ENCODE measurements at regions not wholly inside any gene's neighbourhood (a gene's known extent, or its start where the extent isn't known, plus 50 kb on each side); places are given as distances from the start of the nearest gene placed in this dataset.

- Mint-ChIP-seq H3K27me3 (peaks cover 16% of the 10 kb centered on the region), H3K9me3 (no peaks in the 10 kb centered on the region), H3K4me3 (no peak overlapping the region), H3K27ac (ENCODE audit: low read depth) (no peak overlapping the region), H3K36me3 (ENCODE audit: insufficient read depth) (no peaks in the 10 kb centered on the region), H3K4me1 (no peaks in the 10 kb centered on the region)
- ATAC-seq (replicated peaks; ENCODE audit: extremely low read depth, poor library complexity, severe bottlenecking) (no peak), DNase-seq (ENCODE audit: low spot score in 2 of 2) (no peak)
Measured at GRCh38 chr4:17373666-17374065, 138.2 kb downstream of the QDPR start.

- H3K9me3 Mint-ChIP-seq = no peaks in the 10 kb centered on the region
- no peak for DNase-seq (ENCODE audit: low spot score in 2 of 2)
Measured at GRCh38 chr4:17370818-17371217, 141.1 kb downstream of the QDPR start.

GRCh38 chr4:17368408-17368807 is 143.5 kb downstream of the QDPR start:
- Mint-ChIP-seq H3K27ac (ENCODE audit: low read depth) (no peak overlapping the region), H3K4me1 (no peaks in the 10 kb centered on the region), H3K27me3 (peaks cover 28% of the 10 kb centered on the region), H3K9me3 (no peaks in the 10 kb centered on the region), H3K36me3 (ENCODE audit: insufficient read depth) (no peaks in the 10 kb centered on the region), H3K4me3 (no peak overlapping the region)
- ATAC-seq (replicated peaks; ENCODE audit: extremely low read depth, poor library complexity, severe bottlenecking) (no peak), DNase-seq (ENCODE audit: low spot score in 2 of 2) (no peak)

More at GRCh38 chr4:17370818-17371217, 141.1 kb downstream of the QDPR start:
- Mint-ChIP-seq H3K4me1 (no peaks in the 10 kb centered on the region), H3K27me3 (peaks cover 16% of the 10 kb centered on the region), H3K27ac (ENCODE audit: low read depth) (no peak overlapping the region), H3K36me3 (ENCODE audit: insufficient read depth) (no peaks in the 10 kb centered on the region), H3K4me3 (no peak overlapping the region)
- no peak for ATAC-seq (replicated peaks; ENCODE audit: extremely low read depth, poor library complexity, severe bottlenecking)

GRCh38 chr4:17367201-17367600 is 144.7 kb downstream of the QDPR start:
- Mint-ChIP-seq H3K4me1 (no peaks in the 10 kb centered on the region), H3K4me3 (no peak overlapping the region), H3K27me3 (peaks cover 38% of the 10 kb centered on the region), H3K27ac (ENCODE audit: low read depth) (no peak overlapping the region), H3K9me3 (no peaks in the 10 kb centered on the region), H3K36me3 (ENCODE audit: insufficient read depth) (no peaks in the 10 kb centered on the region)
- DNase-seq (ENCODE audit: low spot score in 2 of 2) (no peak), ATAC-seq (replicated peaks; ENCODE audit: extremely low read depth, poor library complexity, severe bottlenecking) (no peak)

GRCh38 chr4:17366496-17366895 is 145.4 kb downstream of the QDPR start:
- H3K27ac Mint-ChIP-seq (ENCODE audit: low read depth) = no peak overlapping the region
- no peaks in the 10 kb centered on the region for H3K4me1 Mint-ChIP-seq
- H3K36me3 Mint-ChIP-seq (ENCODE audit: insufficient read depth) = no peaks in the 10 kb centered on the region
- ATAC-seq (replicated peaks; ENCODE audit: extremely low read depth, poor library complexity, severe bottlenecking) (no peak), DNase-seq (ENCODE audit: low spot score in 2 of 2) (no peak)
- H3K4me3 Mint-ChIP-seq = no peak overlapping the region
- no peaks in the 10 kb centered on the region for H3K9me3 Mint-ChIP-seq
- H3K27me3 Mint-ChIP-seq = peaks cover 46% of the 10 kb centered on the region

- Mint-ChIP-seq H3K27ac (ENCODE audit: low read depth) (no peak overlapping the region), H3K9me3 (no peaks in the 10 kb centered on the region), H3K36me3 (ENCODE audit: insufficient read depth) (no peaks in the 10 kb centered on the region), H3K4me1 (no peaks in the 10 kb centered on the region), H3K4me3 (no peak overlapping the region), H3K27me3 (peaks cover 45% of the 10 kb centered on the region)
- ATAC-seq (replicated peaks; ENCODE audit: extremely low read depth, poor library complexity, severe bottlenecking) = no peak
- no peak for DNase-seq (ENCODE audit: low spot score in 2 of 2)
Measured at GRCh38 chr4:17362430-17362829, 149.5 kb downstream of the QDPR start.

- H3K27ac Mint-ChIP-seq (ENCODE audit: low read depth) = no peak overlapping the region
- no peaks in the 10 kb centered on the region for H3K4me1 Mint-ChIP-seq
- peaks cover 35% of the 10 kb centered on the region for H3K27me3 Mint-ChIP-seq
- no peak for DNase-seq (ENCODE audit: low spot score in 2 of 2)
- H3K36me3 Mint-ChIP-seq (ENCODE audit: insufficient read depth) = no peaks in the 10 kb centered on the region
- no peaks in the 10 kb centered on the region for H3K9me3 Mint-ChIP-seq
- ATAC-seq (replicated peaks; ENCODE audit: extremely low read depth, poor library complexity, severe bottlenecking) = no peak
- H3K4me3 Mint-ChIP-seq = no peak overlapping the region
Measured at GRCh38 chr4:17358241-17358640, 153.6 kb downstream of the QDPR start.

- Mint-ChIP-seq H3K9me3 (no peaks in the 10 kb centered on the region), H3K4me3 (no peak overlapping the region), H3K36me3 (ENCODE audit: insufficient read depth) (no peaks in the 10 kb centered on the region), H3K27ac (ENCODE audit: low read depth) (no peak overlapping the region), H3K27me3 (peaks cover 23% of the 10 kb centered on the region), H3K4me1 (no peaks in the 10 kb centered on the region)
- DNase-seq (ENCODE audit: low spot score in 2 of 2) = no peak
- ATAC-seq (replicated peaks; ENCODE audit: extremely low read depth, poor library complexity, severe bottlenecking) = no peak
Measured at GRCh38 chr4:17356926-17357325, 155.0 kb downstream of the QDPR start.

GRCh38 chr4:17352357-17352756 is 159.5 kb downstream of the QDPR start:
- Mint-ChIP-seq H3K27ac (ENCODE audit: low read depth) (no peak overlapping the region), H3K4me3 (no peak overlapping the region), H3K36me3 (ENCODE audit: insufficient read depth) (no peaks in the 10 kb centered on the region), H3K4me1 (no peaks in the 10 kb centered on the region), H3K27me3 (peaks cover 17% of the 10 kb centered on the region), H3K9me3 (no peaks in the 10 kb centered on the region)
- DNase-seq (ENCODE audit: low spot score in 2 of 2) (no peak), ATAC-seq (replicated peaks; ENCODE audit: extremely low read depth, poor library complexity, severe bottlenecking) (no peak)

GRCh38 chr4:17347445-17347844 is 164.4 kb downstream of the QDPR start:
- no peak overlapping the region for H3K27ac Mint-ChIP-seq (ENCODE audit: low read depth)
- DNase-seq (ENCODE audit: low spot score in 2 of 2) = no peak
- H3K9me3 Mint-ChIP-seq = no peaks in the 10 kb centered on the region
- no peaks in the 10 kb centered on the region for H3K27me3 Mint-ChIP-seq
- H3K4me3 Mint-ChIP-seq = no peak overlapping the region
- no peak for ATAC-seq (replicated peaks; ENCODE audit: extremely low read depth, poor library complexity, severe bottlenecking)
- no peaks in the 10 kb centered on the region for H3K4me1 Mint-ChIP-seq
- H3K36me3 Mint-ChIP-seq (ENCODE audit: insufficient read depth) = no peaks in the 10 kb centered on the region

- Mint-ChIP-seq H3K27ac (ENCODE audit: low read depth) (no peak overlapping the region), H3K9me3 (no peaks in the 10 kb centered on the region), H3K4me1 (peaks cover 22% of the 10 kb centered on the region), H3K27me3 (no peaks in the 10 kb centered on the region), H3K36me3 (ENCODE audit: insufficient read depth) (peaks cover 6% of the 10 kb centered on the region), H3K4me3 (peak overlapping the region; percentile 8)
- DNase-seq (ENCODE audit: low spot score in 2 of 2) (no peak), ATAC-seq (replicated peaks; ENCODE audit: extremely low read depth, poor library complexity, severe bottlenecking) (no peak)
Measured at GRCh38 chr4:17339376-17339775, 172.5 kb downstream of the QDPR start.

GRCh38 chr4:17336986-17337385 is 174.9 kb downstream of the QDPR start:
- no peaks in the 10 kb centered on the region for H3K27me3 Mint-ChIP-seq
- peak overlapping the region; percentile 82 for H3K27ac Mint-ChIP-seq (ENCODE audit: low read depth)
- H3K36me3 Mint-ChIP-seq (ENCODE audit: insufficient read depth) = peaks cover 6% of the 10 kb centered on the region
- peak overlapping the region; percentile 5 for H3K4me3 Mint-ChIP-seq
- no peak for DNase-seq (ENCODE audit: low spot score in 2 of 2)
- no peaks in the 10 kb centered on the region for H3K9me3 Mint-ChIP-seq
- peaks cover 22% of the 10 kb centered on the region for H3K4me1 Mint-ChIP-seq
- ATAC-seq (replicated peaks; ENCODE audit: extremely low read depth, poor library complexity, severe bottlenecking) = no peak

- no peaks in the 10 kb centered on the region for H3K9me3 Mint-ChIP-seq
- peak; percentile 16 to 54 for DNase-seq (ENCODE audit: low spot score in 2 of 2)
- ATAC-seq (replicated peaks; ENCODE audit: extremely low read depth, poor library complexity, severe bottlenecking) = peak; percentile 92
- H3K4me3 Mint-ChIP-seq = peak overlapping the region; percentile 5
- peaks cover 6% of the 10 kb centered on the region for H3K36me3 Mint-ChIP-seq (ENCODE audit: insufficient read depth)
- H3K4me1 Mint-ChIP-seq = peaks cover 22% of the 10 kb centered on the region
- H3K27me3 Mint-ChIP-seq = no peaks in the 10 kb centered on the region
- H3K27ac Mint-ChIP-seq (ENCODE audit: low read depth) = peak overlapping the region; percentile 82
Measured at GRCh38 chr4:17336524-17336961, 175.3 kb downstream of the QDPR start.

- Mint-ChIP-seq H3K4me3 (no peak overlapping the region), H3K27ac (ENCODE audit: low read depth) (peak overlapping the region; percentile 82), H3K9me3 (no peaks in the 10 kb centered on the region), H3K4me1 (peaks cover 22% of the 10 kb centered on the region), H3K36me3 (ENCODE audit: insufficient read depth) (peaks cover 6% of the 10 kb centered on the region), H3K27me3 (no peaks in the 10 kb centered on the region)
- ATAC-seq (replicated peaks; ENCODE audit: extremely low read depth, poor library complexity, severe bottlenecking) = no peak
- no peak for DNase-seq (ENCODE audit: low spot score in 2 of 2)
Measured at GRCh38 chr4:17336069-17336468, 175.8 kb downstream of the QDPR start.

All from central memory CD8-positive, alpha-beta T cell (primary cell).